K562 (cell line): ENCODE measurements at regions not wholly inside any gene's neighbourhood (a gene's known extent, or its start where the extent isn't known, plus 50 kb on each side); places are given as distances from the start of the nearest gene placed in this dataset.

ENCODE experiments used
- ATAC-seq: fragments of 200-7000 bp; cut with Tn5 transposase; 3 replicates; pipeline ENCODE4 v1.9.1; 2020; ENCODE audit warnings: moderate library complexity
- BruUV-seq: library from RNA; stranded (reverse); fragments of 400-500 nt; replicated peaks from 2 replicates; lab custom pipeline; 2021; lab: Mats Ljungman, UMichigan
- CTCF ChIA-PET: fragments of 300-600 bp; formaldehyde crosslinking; extraction: SDS; loops from one replicate; lab custom pipeline; 2021; ENCODE audit warnings: low intra/inter-chr PET ratio; lab: Yijun Ruan, JAX
- POLR2A ChIA-PET: fragments of 300-600, 350-650 bp; sonication (Branson Sonifier 250); formaldehyde crosslinking; extraction: SDS; loops from one replicate; lab custom pipeline; 2021; ENCODE audit warnings: antibody characterized with exemption, inconsistent platforms; lab: Yijun Ruan, JAX
- DNase-seq, 4 experiments: peaks; one replicate each; pipeline versions ENCODE4 v3.0.0 to v3.0.0-alpha.2; 2011 to 2018; ENCODE audit warnings: low spot score in 3 of 4, mixed read lengths in 3 of 4; ENCODE audit errors: extremely low read depth in 1 of 4
- FAIRE-seq: peaks from 2 replicates; lab custom pipeline; 2011; peaks lifted over from hg19 to GRCh38; lab: Jason Lieb, UNC
- H2AFZ ChIP-seq: 2 replicates; pipeline ENCODE4 v1.6.0; 2011; ENCODE audit warnings: low read depth, low read length, control low read depth, inconsistent platforms
- H3K27ac ChIP-seq: fragments of 200-600 bp; 3 replicates; pipeline ENCODE4 v1.8.0; 2011; ENCODE audit warnings: low read depth, mild to moderate bottlenecking, control low read depth, inconsistent platforms, low read length, moderate library complexity, mixed read lengths; ENCODE audit errors: extremely low read depth
- H3K27me3 ChIP-seq, 2 experiments: fragments of 300-600 bp in 1 of 2; 2 replicates in 1 of 2; 3 replicates in 1 of 2; pipeline versions ENCODE4 v1.6.0 to v1.8.0; 2011; ENCODE audit warnings: inconsistent platforms in 2 of 2, low read length in 2 of 2, mild to moderate bottlenecking in 1 of 2, mixed read lengths in 1 of 2, moderate library complexity in 1 of 2; ENCODE audit not compliant: control insufficient read depth in 2 of 2, insufficient read depth in 2 of 2
- H3K36me3 ChIP-seq: fragments of 300-600 bp; 3 replicates; pipeline ENCODE4 v1.8.0; 2011; ENCODE audit warnings: mild to moderate bottlenecking, low read length, inconsistent platforms; ENCODE audit not compliant: control insufficient read depth, insufficient read depth
- H3K4me1 ChIP-seq, 2 experiments: fragments of 200-600 bp in 1 of 2; replicated peaks in 1 of 2; 2 replicates in 1 of 2; 3 replicates in 1 of 2; pipeline versions ENCODE4 v1.5.1 to v1.8.0; 2011; ENCODE audit warnings: inconsistent platforms in 2 of 2, low read length in 2 of 2, mild to moderate bottlenecking in 1 of 2, mixed read lengths in 1 of 2, moderate library complexity in 1 of 2; ENCODE audit not compliant: control insufficient read depth in 2 of 2, insufficient read depth in 2 of 2
- H3K4me2 ChIP-seq: 2 replicates; pipeline ENCODE4 v1.6.1; 2011; ENCODE audit warnings: low read length, control low read depth, inconsistent platforms, mixed read lengths; ENCODE audit not compliant: insufficient read depth
- H3K4me3 ChIP-seq: fragments of 200-600 bp; sonication (generic), shearing (Covaris generic); 2 replicates; pipeline ENCODE4 v1.5.1; 2016; ENCODE audit warnings: control low read depth, inconsistent platforms
- H3K79me2 ChIP-seq: fragments of 200-600 bp; 3 replicates; pipeline ENCODE4 v1.8.0; 2011; ENCODE audit warnings: low read length, inconsistent platforms; ENCODE audit not compliant: control insufficient read depth, insufficient read depth
- H3K9ac ChIP-seq, 2 experiments: 2 replicates each; pipeline versions ENCODE4 v1.6.0 to v1.6.1; 2011; ENCODE audit warnings: low read depth in 2 of 2, low read length in 2 of 2, control low read depth in 1 of 2, inconsistent platforms in 1 of 2, mild to moderate bottlenecking in 1 of 2, mixed read lengths in 1 of 2; ENCODE audit not compliant: insufficient read depth in 1 of 2
- H3K9me1 ChIP-seq: one replicate; pipeline ENCODE4 v1.6.0; 2011; ENCODE audit warnings: inconsistent platforms, mild to moderate bottlenecking, low read length, moderate library complexity; ENCODE audit not compliant: control insufficient read depth, insufficient read depth
- H3K9me3 ChIP-seq: replicated peaks from 2 replicates; pipeline ENCODE4 v1.5.1; 2011; ENCODE audit warnings: low read depth, low read length, inconsistent platforms; ENCODE audit not compliant: control insufficient read depth, insufficient read depth
- H4K20me1 ChIP-seq: replicated peaks from 2 replicates; pipeline ENCODE4 v1.6.1; 2011; ENCODE audit warnings: low read length, inconsistent platforms, mixed read lengths; ENCODE audit not compliant: control insufficient read depth, insufficient read depth
- ELF2 ChIP-seq: fragments of 250-450 bp; sonication (Bioruptor Pico); IDR thresholded peaks from 2 replicates; pipeline ENCODE4 v1.5.0; 2021; ENCODE audit warnings: mild to moderate bottlenecking
- EWSR1 ChIP-seq: fragments of 450-650 bp; IDR thresholded peaks from 2 replicates; pipeline ENCODE4 v1.6.1; 2018; ENCODE audit warnings: borderline replicate concordance, mild to moderate bottlenecking, low read depth, moderate library complexity; ENCODE audit not compliant: partially characterized antibody
- MYNN ChIP-seq, 2 experiments: sonication (generic); formaldehyde crosslinking in 1 of 2; IDR thresholded peaks; 2 replicates each; pipeline versions ENCODE4 v1.5.0 to v1.6.1; 2016 to 2020; ENCODE audit warnings: antibody characterized with exemption in 1 of 2, missing genetic modification reagents in 1 of 2
- NFRKB ChIP-seq: fragments of 450-650 bp; IDR thresholded peaks from 2 replicates; pipeline ENCODE4 v1.6.1; 2016; ENCODE audit warnings: low read depth
- NR2F6 ChIP-seq: fragments of 450-650 bp; formaldehyde crosslinking; IDR thresholded peaks from 2 replicates; pipeline ENCODE4 v1.4.0; 2020; ENCODE audit warnings: mild to moderate bottlenecking
- XRCC5 ChIP-seq: fragments of 200-400 bp; formaldehyde crosslinking; IDR thresholded peaks from 2 replicates; pipeline ENCODE4 v1.6.1; 2017; ENCODE audit warnings: low read depth, mild to moderate bottlenecking, low read length
- ZBED1 ChIP-seq: IDR thresholded peaks from 2 replicates; pipeline ENCODE4 v1.6.1; 2014
- ZZZ3 ChIP-seq: fragments of 450-650 bp; IDR thresholded peaks from 2 replicates; pipeline ENCODE4 v1.6.1; 2016; ENCODE audit warnings: antibody characterized with exemption, mild to moderate bottlenecking, moderate library complexity
- WGBS: fragments of 100-300 bp; shearing (Covaris generic); methylation state at CpG from one replicate; pipeline ENCODE4 v1.1.6; 2016; ENCODE audit warnings: low coverage, mixed read lengths; ENCODE audit not compliant: insufficient coverage; ENCODE audit errors: missing lambda C conversion rate; 5-methylcytosine and 5-hydroxymethylcytosine counted together
- in situ Hi-C: fragments of 300-500 bp; cut with MboI; formaldehyde crosslinking; loops from 4 replicates; pipeline ENCODE4 v1.15.0; 2018; ENCODE audit warnings: inconsistent platforms, mixed read lengths
- intact Hi-C: fragments of 100-400 bp; cut with micrococcal nuclease; formaldehyde crosslinking; loops from 2 replicates; pipeline ENCODE4 v1.14.2; 2022
- TF ChIP-seq, protein P1 (sequence below): fragments of 200-800 bp; sonication (Bioruptor generic); IDR thresholded peaks from 2 replicates; pipeline ENCODE4 v1.6.1; 2016; ENCODE audit warnings: missing genetic modification characterization, missing compliant biosample characterization

DNA sequence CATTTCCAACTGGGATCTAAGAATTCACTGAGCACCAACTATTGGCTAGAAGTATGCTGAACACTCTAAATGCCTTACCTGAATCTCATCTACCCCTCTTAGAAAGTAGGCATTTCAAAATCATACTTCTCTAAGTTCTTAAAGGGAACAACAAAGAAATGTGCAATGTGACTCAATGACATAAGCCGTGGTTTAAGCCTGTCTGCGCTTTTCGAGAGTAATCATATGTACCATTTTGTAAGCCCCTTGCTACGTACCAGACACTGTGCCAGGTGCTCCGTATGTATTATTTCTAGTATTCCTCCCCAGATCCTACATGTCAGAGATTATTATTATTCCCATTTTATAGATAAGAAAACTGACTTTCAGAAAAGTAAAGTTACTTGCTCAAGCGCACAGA, 454.2 kb downstream of the SETD4 start:
- CTCF ChIA-PET = no interaction called here
- Histone ChIP-seq H3K9me3 (no peaks in the 10 kb centered on the region), H3K4me2 (no peak overlapping the region), H4K20me1 (no peaks in the 10 kb centered on the region), H3K36me3 (no peaks in the 10 kb centered on the region), H3K27me3 (peaks cover under 1 to 26% of the 10 kb centered on the region in 2 experiments; a peak in 4 of 5 replicates), H3K9ac (no peak overlapping the region), H3K27ac (no peak overlapping the region), H3K79me2 (no peaks in the 10 kb centered on the region), H3K9me1 (no peaks in the 10 kb centered on the region), H3K4me1 (no peaks in the 10 kb centered on the region), H3K4me3 (no peak overlapping the region), H2AFZ (no peak overlapping the region)
- 15% methylated on average over 6 of the region's 6 CpGs for WGBS
- in situ Hi-C loops = no loop called here
- BruUV-seq = no TSS peak
- ATAC-seq = no peak
- TF ChIP-seq ZZZ3 (no peak), NR2F6 (CRISPR knock-in tag) (no peak), ELF2 (CRISPR knock-in tag) (no peak), ZBED1 (no peak), MYNN (IDR thresholded peaks at IDR 0.05) (no peak), MYNN (CRISPR knock-in tag; IDR thresholded peaks at IDR 0.05) (no peak), EWSR1 (no peak), NFRKB (no peak), XRCC5 (no peak)
- TF ChIP-seq, protein P1, sequence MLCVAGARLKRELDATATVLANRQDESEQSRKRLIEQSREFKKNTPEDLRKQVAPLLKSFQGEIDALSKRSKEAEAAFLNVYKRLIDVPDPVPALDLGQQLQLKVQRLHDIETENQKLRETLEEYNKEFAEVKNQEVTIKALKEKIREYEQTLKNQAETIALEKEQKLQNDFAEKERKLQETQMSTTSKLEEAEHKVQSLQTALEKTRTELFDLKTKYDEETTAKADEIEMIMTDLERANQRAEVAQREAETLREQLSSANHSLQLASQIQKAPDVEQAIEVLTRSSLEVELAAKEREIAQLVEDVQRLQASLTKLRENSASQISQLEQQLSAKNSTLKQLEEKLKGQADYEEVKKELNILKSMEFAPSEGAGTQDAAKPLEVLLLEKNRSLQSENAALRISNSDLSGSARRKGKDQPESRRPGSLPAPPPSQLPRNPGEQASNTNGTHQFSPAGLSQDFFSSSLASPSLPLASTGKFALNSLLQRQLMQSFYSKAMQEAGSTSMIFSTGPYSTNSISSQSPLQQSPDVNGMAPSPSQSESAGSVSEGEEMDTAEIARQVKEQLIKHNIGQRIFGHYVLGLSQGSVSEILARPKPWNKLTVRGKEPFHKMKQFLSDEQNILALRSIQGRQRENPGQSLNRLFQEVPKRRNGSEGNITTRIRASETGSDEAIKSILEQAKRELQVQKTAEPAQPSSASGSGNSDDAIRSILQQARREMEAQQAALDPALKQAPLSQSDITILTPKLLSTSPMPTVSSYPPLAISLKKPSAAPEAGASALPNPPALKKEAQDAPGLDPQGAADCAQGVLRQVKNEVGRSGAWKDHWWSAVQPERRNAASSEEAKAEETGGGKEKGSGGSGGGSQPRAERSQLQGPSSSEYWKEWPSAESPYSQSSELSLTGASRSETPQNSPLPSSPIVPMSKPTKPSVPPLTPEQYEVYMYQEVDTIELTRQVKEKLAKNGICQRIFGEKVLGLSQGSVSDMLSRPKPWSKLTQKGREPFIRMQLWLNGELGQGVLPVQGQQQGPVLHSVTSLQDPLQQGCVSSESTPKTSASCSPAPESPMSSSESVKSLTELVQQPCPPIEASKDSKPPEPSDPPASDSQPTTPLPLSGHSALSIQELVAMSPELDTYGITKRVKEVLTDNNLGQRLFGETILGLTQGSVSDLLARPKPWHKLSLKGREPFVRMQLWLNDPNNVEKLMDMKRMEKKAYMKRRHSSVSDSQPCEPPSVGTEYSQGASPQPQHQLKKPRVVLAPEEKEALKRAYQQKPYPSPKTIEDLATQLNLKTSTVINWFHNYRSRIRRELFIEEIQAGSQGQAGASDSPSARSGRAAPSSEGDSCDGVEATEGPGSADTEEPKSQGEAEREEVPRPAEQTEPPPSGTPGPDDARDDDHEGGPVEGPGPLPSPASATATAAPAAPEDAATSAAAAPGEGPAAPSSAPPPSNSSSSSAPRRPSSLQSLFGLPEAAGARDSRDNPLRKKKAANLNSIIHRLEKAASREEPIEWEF (CRISPR knock-in tag) = no peak
- intact Hi-C loops = loop anchor here (10.0 kb wide), 1 partner anchor 161 kb away; no protein-coding TSS in a partner anchor
- DNase-seq = no peak
- FAIRE-seq = no peak
- POLR2A ChIA-PET = no interaction called here
